Activated CD8-positive, alpha-beta memory T cell treated with anti-CD3 and anti-CD28 coated beads, Interleukin-2, amount 10 ng/mL, durations not matched to agents 7 days and 5 days (primary cell): ENCODE measurements at regions not wholly inside any gene's neighbourhood (a gene's known extent, or its start where the extent isn't known, plus 50 kb on each side); places are given as distances from the start of the nearest gene placed in this dataset.

Experiments used
- ATAC-seq: fragments of 150-1000 bp; cut with Tn5 transposase; one replicate; pipeline ENCODE4 v1.10.0; 2021; ENCODE audit warnings: moderate library complexity
- CTCF ChIA-PET: fragments of 350-600 bp; sonication (Branson Sonifier 250); formaldehyde crosslinking; loops from one replicate; lab custom pipeline; 2021; ENCODE audit warnings: antibody characterized with exemption; lab: Charles Lee
- DNase-seq: peaks from one replicate; pipeline ENCODE4 v3.0.0-alpha.2; 2020
- H3K27ac Mint-ChIP-seq: one replicate; pipeline ENCODE4 v1.8.0; 2021; ENCODE audit warnings: mild to moderate bottlenecking, mixed read lengths
- H3K27me3 Mint-ChIP-seq: one replicate; pipeline ENCODE4 v1.8.0; 2021; ENCODE audit warnings: mixed read lengths
- H3K36me3 Mint-ChIP-seq: one replicate; pipeline ENCODE4 v1.8.0; 2021; ENCODE audit warnings: mild to moderate bottlenecking, mixed read lengths
- H3K4me1 Mint-ChIP-seq: one replicate; pipeline ENCODE4 v1.8.0; 2021; ENCODE audit warnings: mixed read lengths
- H3K4me3 Mint-ChIP-seq: one replicate; pipeline ENCODE4 v1.8.0; 2021; ENCODE audit warnings: mild to moderate bottlenecking, moderate library complexity, mixed read lengths
- H3K9me3 Mint-ChIP-seq: one replicate; pipeline ENCODE4 v1.8.0; 2022; ENCODE audit warnings: low read depth, mixed read lengths

DNA sequence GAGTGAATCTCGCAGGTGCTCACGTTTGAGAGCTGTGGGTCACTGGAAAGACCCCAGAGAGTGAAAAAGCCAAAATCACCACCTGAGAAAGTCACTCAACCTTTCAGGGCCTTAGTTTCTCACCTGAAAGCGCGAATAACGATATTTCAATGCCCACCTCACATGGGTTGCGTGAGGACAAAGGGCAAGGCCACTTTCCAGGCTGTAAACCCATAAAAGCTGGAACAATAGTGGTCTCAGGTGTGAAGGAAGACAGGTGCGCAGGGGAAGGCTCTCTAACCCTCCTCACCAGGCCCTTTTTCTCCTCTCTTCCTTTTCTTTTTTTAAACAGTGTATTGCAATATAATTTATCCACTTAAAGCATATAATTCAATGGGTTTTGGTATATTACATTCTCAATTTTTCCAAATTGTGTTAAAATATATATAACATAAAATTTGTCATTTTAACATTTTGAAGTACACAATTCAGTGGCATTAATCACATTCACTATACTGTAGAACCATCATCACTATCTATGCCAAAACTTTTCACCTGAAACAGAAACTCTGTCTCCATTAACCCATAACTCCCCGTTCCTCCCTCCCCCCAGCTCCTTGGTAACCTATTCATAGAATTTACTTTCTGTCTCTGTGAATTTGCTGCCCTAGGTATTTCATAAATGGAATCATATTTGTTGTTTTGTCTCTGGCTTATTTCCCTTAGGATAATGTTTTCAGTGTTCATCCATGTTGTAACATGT is 118.4 kb upstream of the TNR start:
- Mint-ChIP-seq H3K9me3 (no peaks in the 10 kb centered on the region), H3K36me3 (no peaks in the 10 kb centered on the region), H3K4me1 (no peaks in the 10 kb centered on the region), H3K27me3 (peaks cover 14% of the 10 kb centered on the region), H3K27ac (no peak overlapping the region), H3K4me3 (no peak overlapping the region)
- ATAC-seq (no peak), DNase-seq (no peak)
- CTCF ChIA-PET = no interaction called here

DNA sequence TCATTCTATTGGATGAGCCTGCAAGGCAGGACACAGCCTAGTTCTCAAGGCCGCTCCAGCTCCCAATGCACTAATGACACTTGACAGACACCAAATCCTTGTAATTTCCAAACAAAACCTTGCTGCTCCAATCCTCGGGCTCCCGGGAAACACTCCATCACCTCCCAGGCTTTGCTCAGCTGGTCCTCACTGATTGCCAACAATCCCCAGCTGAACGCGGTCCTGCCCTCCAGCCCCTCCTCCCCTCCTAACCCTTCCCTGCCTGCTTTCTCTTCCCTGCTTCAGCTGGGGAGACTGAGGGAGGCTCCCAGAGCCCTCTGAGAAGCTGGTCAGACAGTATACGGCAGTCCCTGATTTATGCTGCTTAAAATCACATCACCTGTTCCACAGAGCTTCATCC is 114.4 kb upstream of the TNR start:
- Mint-ChIP-seq H3K27me3 (peaks cover 22% of the 10 kb centered on the region), H3K36me3 (no peaks in the 10 kb centered on the region), H3K9me3 (no peaks in the 10 kb centered on the region), H3K4me3 (no peak overlapping the region), H3K27ac (no peak overlapping the region), H3K4me1 (no peaks in the 10 kb centered on the region)
- DNase-seq (no peak), ATAC-seq (no peak)
- CTCF ChIA-PET = no interaction called here

DNA sequence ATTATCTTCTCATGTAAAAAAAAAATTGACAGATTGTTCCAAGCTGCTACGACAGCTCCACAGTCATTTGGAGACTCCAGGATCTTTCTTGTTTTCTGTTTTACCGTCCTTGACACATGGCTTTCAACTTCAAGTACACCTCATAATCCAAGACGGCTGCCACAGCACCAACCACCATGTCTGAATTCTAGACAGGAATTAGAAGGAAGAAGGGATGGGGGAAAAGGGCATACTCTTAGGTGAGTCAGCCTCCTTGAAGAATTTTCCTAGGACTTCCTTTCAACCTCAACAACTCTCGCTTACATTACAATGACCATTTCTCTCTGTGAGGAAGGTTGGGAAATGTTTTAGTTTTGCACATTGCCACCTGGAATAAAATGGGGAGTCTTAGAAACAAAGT is 110.3 kb upstream of the TNR start:
- H3K9me3 Mint-ChIP-seq = no peaks in the 10 kb centered on the region
- no peak overlapping the region for H3K4me3 Mint-ChIP-seq

DNA sequence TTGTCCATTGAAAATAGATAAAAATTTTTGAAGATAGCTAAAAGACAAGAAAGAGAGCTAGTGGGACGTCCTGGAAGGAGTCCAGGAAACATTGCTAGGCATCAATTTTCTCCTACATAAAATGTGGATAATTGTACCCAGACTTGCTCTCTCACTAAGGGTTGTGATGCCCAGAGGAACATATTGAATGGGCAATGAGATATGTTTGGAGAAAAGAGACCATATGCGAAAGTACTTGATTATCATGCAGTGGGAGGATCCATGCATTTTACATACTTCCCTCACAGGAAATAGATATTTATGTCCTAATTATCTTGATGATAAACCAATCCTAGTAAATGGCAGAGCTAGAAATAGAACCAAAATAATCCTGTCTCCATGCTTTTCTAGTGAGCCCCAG is 108.4 kb upstream of the TNR start:
- no peak overlapping the region for H3K4me3 Mint-ChIP-seq
- H3K27me3 Mint-ChIP-seq = peaks cover 19% of the 10 kb centered on the region
- H3K9me3 Mint-ChIP-seq = no peaks in the 10 kb centered on the region
- H3K36me3 Mint-ChIP-seq = no peaks in the 10 kb centered on the region
- ATAC-seq (no peak), DNase-seq (no peak)
- no peak overlapping the region for H3K27ac Mint-ChIP-seq
- H3K4me1 Mint-ChIP-seq = no peaks in the 10 kb centered on the region
- CTCF ChIA-PET = no interaction called here

More for the DNA sequence above, 110.3 kb upstream of the TNR start:
- Mint-ChIP-seq H3K27me3 (peaks cover 17% of the 10 kb centered on the region), H3K4me1 (no peaks in the 10 kb centered on the region), H3K36me3 (no peaks in the 10 kb centered on the region), H3K27ac (no peak overlapping the region)
- CTCF ChIA-PET = no interaction called here
- DNase-seq (no peak), ATAC-seq (no peak)

DNA sequence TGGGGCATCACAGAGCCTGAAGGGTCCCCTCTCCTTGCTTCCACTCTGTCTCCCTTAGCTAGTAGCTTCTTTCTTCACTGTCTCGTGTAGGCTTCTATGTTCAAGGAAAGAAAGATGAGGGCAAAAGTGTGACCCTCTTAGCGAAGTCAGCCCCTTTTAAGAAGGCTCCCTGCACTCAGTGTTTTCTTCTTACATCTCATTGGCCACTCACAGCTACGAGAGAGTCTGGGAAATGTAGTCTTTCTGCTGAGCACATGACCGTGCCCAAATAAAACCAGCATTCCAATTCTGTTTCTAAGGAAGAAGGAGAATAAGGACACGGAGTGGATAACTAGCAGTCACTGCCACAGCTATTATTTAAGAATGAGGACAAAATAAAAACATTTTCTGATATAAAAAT is 104.9 kb upstream of the TNR start:
- Mint-ChIP-seq H3K27ac (no peak overlapping the region), H3K4me1 (no peaks in the 10 kb centered on the region), H3K9me3 (no peaks in the 10 kb centered on the region), H3K36me3 (no peaks in the 10 kb centered on the region), H3K4me3 (no peak overlapping the region), H3K27me3 (peaks cover 15% of the 10 kb centered on the region)
- CTCF ChIA-PET = no interaction called here
- DNase-seq (no peak), ATAC-seq (no peak)

DNA sequence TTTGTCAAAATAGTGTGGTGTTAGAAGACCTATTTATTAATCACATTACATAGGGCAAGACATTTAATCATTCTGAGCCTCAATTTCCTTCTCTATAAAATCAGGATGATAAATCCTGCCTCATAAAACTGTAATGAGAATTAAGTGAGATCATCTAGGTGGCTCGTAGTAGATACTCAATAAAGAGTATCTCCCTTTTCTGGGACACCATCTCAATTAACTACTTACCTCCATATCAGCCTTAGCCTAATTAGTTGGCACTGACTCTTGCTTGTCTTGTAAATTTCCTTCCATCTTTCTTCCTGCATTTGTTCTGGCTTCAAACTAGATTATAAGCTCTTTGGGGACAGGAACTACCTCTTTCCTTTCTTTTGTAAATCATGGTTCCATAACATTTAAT is 102.6 kb upstream of the TNR start:
- H3K4me1 Mint-ChIP-seq = no peaks in the 10 kb centered on the region
- peaks cover 12% of the 10 kb centered on the region for H3K27me3 Mint-ChIP-seq
- CTCF ChIA-PET = no interaction called here
- H3K36me3 Mint-ChIP-seq = no peaks in the 10 kb centered on the region
- ATAC-seq = no peak
- no peaks in the 10 kb centered on the region for H3K9me3 Mint-ChIP-seq
- H3K4me3 Mint-ChIP-seq = no peak overlapping the region
- DNase-seq = no peak
- no peak overlapping the region for H3K27ac Mint-ChIP-seq

GRCh38 chr1:175845338-175845737 is 101.9 kb upstream of the TNR start:
- Mint-ChIP-seq H3K4me3 (no peak overlapping the region), H3K27ac (no peak overlapping the region), H3K27me3 (peaks cover 12% of the 10 kb centered on the region), H3K9me3 (no peaks in the 10 kb centered on the region), H3K36me3 (no peaks in the 10 kb centered on the region), H3K4me1 (no peaks in the 10 kb centered on the region)
- DNase-seq (no peak), ATAC-seq (no peak)
- CTCF ChIA-PET = no interaction called here

- no peaks in the 10 kb centered on the region for H3K4me1 Mint-ChIP-seq
- peaks cover 16% of the 10 kb centered on the region for H3K27me3 Mint-ChIP-seq
- H3K36me3 Mint-ChIP-seq = no peaks in the 10 kb centered on the region
- H3K27ac Mint-ChIP-seq = no peak overlapping the region
- DNase-seq (no peak), ATAC-seq (no peak)
- no peaks in the 10 kb centered on the region for H3K9me3 Mint-ChIP-seq
- CTCF ChIA-PET = no interaction called here
- H3K4me3 Mint-ChIP-seq = no peak overlapping the region
These were observed 101.5 kb upstream of the TNR start for GRCh38 chr1:175844877-175845276.

DNA sequence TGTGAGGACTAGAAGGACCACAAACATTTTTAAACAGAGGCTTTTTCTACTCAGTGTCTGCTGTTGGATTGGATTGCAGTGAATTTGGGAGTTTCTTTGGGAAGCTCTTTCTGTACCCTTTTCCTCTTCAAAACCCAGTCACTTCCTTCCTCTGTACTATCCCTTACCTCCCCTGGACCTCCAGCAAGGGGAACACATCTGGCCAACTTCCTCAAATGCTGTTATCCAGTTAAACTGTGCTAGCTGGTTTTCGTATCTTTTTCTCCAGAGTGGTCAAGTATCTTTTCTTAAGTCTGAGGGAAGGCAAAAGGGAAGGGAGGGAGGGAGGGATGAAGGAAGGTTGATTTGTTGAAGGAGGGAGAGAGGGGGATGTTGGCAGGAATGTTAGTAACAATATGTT is 99.2 kb upstream of the TNR start:
- CTCF ChIA-PET = no interaction called here
- H3K36me3 Mint-ChIP-seq = no peaks in the 10 kb centered on the region
- H3K27ac Mint-ChIP-seq = no peak overlapping the region
- ATAC-seq (no peak), DNase-seq (no peak)
- no peaks in the 10 kb centered on the region for H3K9me3 Mint-ChIP-seq
- no peaks in the 10 kb centered on the region for H3K4me1 Mint-ChIP-seq
- peaks cover 11% of the 10 kb centered on the region for H3K27me3 Mint-ChIP-seq
- no peak overlapping the region for H3K4me3 Mint-ChIP-seq

DNA sequence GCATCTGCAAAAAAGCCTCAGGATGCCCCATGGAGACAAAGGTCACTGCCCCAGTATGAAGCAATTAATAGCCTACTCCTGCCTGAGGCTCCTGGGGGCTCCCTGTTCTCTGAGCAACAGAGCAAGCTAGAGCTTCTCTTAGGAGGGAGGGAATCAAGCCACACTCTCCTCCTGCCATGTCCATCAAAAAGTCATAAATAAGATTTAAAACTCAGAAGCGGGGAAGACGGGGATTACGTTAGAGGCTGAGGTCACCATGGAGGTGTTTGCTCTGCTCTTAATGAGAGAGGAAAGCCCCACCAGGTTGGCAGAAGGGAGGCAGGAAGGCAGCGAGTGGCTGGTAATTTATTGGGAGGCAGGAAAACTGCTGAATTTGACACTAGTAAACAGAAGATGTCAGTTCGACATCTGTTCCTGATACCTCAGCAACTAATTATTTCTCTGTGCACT is 98.4 kb upstream of the TNR start:
- CTCF ChIA-PET = no interaction called here

GRCh38 chr1:175840787-175841186 is 97.4 kb upstream of the TNR start:
- ATAC-seq = no peak
- H3K27ac Mint-ChIP-seq = no peak overlapping the region
- peaks cover 7% of the 10 kb centered on the region for H3K27me3 Mint-ChIP-seq
- H3K36me3 Mint-ChIP-seq = no peaks in the 10 kb centered on the region
- CTCF ChIA-PET = interaction anchor here (0.9 kb wide), 1 partner anchor 12 kb away, joined by 3 read pairs; no protein-coding TSS in a partner anchor
- no peak overlapping the region for H3K4me3 Mint-ChIP-seq
- no peaks in the 10 kb centered on the region for H3K9me3 Mint-ChIP-seq
- no peaks in the 10 kb centered on the region for H3K4me1 Mint-ChIP-seq
- no peak for DNase-seq

More for the DNA sequence above, 98.4 kb upstream of the TNR start:
- Mint-ChIP-seq H3K27me3 (peaks cover 7% of the 10 kb centered on the region), H3K4me3 (no peak overlapping the region), H3K4me1 (no peaks in the 10 kb centered on the region), H3K36me3 (no peaks in the 10 kb centered on the region), H3K9me3 (no peaks in the 10 kb centered on the region), H3K27ac (no peak overlapping the region)
- no peak for DNase-seq
- no peak for ATAC-seq

DNA sequence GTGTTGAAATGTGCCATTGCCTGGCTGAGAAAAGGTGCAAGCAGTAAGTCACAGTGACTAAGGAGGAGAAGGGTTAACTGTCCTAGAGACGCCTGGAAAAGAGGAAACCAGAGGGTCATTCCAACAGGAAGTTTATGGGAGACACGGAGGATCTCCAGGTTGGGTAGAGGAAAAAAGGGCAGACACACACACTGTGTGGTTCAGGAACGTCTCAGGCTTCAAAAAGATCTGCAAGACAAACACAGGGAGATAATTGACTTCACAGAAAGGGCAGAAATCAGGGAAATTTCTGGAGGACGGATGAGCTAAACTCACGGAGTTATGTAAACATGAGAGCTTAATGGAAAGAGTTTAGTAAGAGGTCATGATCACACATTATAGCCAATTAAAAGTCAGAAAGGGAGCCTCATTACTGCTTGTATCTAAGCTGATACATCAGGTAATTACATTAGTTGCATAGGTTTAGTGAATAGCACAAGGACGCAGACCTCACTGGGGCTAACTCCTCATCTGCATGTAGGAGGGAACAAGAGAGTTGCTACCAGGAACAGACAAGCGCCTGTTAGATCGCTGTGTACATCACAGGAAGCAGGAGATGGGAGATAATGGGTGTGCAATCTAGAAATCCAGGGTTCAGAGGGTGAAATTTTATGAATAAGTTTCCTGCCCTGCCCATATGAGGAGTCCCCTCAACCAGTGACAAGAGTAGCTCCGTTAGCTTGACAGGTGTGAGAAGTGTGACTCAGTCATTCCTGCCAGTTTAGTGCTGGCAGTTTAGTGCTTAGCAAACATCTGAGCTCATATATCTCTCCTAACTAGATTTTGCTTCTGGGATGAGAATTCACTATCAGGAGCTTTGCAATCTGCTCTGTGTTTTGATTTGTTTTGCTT is 96.6 kb upstream of the TNR start:
- DNase-seq = no peak
- CTCF ChIA-PET = interaction anchor here (0.9 kb wide), 1 partner anchor 11 kb away, joined by 3 read pairs; no protein-coding TSS in a partner anchor
- Mint-ChIP-seq H3K4me1 (no peaks in the 10 kb centered on the region), H3K4me3 (no peak overlapping the region), H3K27me3 (peaks cover 5% of the 10 kb centered on the region), H3K36me3 (no peaks in the 10 kb centered on the region), H3K27ac (no peak overlapping the region), H3K9me3 (no peaks in the 10 kb centered on the region)
- ATAC-seq = no peak

GRCh38 chr1:175834597-175834996 is 91.2 kb upstream of the TNR start:
- H3K36me3 Mint-ChIP-seq = no peaks in the 10 kb centered on the region
- no peak overlapping the region for H3K27ac Mint-ChIP-seq
- DNase-seq (no peak), ATAC-seq (no peak)
- CTCF ChIA-PET = no interaction called here
- peaks cover 3% of the 10 kb centered on the region for H3K27me3 Mint-ChIP-seq
- H3K4me3 Mint-ChIP-seq = no peak overlapping the region
- no peaks in the 10 kb centered on the region for H3K9me3 Mint-ChIP-seq
- H3K4me1 Mint-ChIP-seq = no peaks in the 10 kb centered on the region

DNA sequence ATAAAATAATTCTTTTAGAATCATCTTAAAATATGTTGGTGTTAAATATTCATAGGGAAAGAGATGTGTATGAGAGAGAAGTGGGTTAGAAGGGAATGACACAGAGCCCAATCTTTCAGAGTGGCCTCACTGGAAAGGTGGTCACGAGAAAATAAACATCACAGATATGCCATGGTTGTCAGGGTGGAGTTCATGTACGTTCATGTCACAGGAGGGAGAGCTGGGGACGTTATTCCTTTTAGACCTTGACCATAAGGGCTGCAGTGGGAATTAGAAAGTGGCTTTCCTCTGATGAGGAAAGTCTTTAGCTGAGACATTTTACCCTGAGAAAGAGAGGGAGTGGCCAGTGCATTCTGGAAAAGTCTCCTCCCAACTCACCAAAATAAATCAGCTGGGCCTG is 90.6 kb upstream of the TNR start:
- no peaks in the 10 kb centered on the region for H3K4me1 Mint-ChIP-seq
- no peaks in the 10 kb centered on the region for H3K36me3 Mint-ChIP-seq
- no peak overlapping the region for H3K4me3 Mint-ChIP-seq
- no peaks in the 10 kb centered on the region for H3K9me3 Mint-ChIP-seq
- H3K27ac Mint-ChIP-seq = no peak overlapping the region
- ATAC-seq = no peak
- CTCF ChIA-PET = no interaction called here
- DNase-seq = no peak
- H3K27me3 Mint-ChIP-seq = peaks cover 3% of the 10 kb centered on the region
